ENCODE measurements at regions not wholly inside any gene's neighbourhood (a gene's known extent, or its start where the extent isn't known, plus 50 kb on each side); places are given as distances from the start of the nearest gene placed in this dataset.

GRCh38 chr13:80598189-80598588 lies 257.3 kb upstream of the SPRY2 start:
- TF ChIP-seq CTCF (IDR thresholded peaks at IDR 0.05; ENCODE audit: low read depth, low read length) (no peak), POLR2A (IDR thresholded peaks at IDR 0.05; ENCODE audit: extremely low read depth, insufficient read length) (no peak), MAX (IDR thresholded peaks at IDR 0.05; ENCODE audit: low read depth, low read length) (no peak)
